22Rv1 (cell line): ENCODE measurements at regions not wholly inside any gene's neighbourhood (a gene's known extent, or its start where the extent isn't known, plus 50 kb on each side); places are given as distances from the start of the nearest gene placed in this dataset.

Source experiments
- H3K27ac ChIP-seq: fragments of 450-650 bp; 2 replicates; pipeline ENCODE4 v1.5.1; 2017
- ZFX ChIP-seq: fragments of 450-650 bp; IDR thresholded peaks from 2 replicates; pipeline ENCODE4 v1.6.1; 2017; ENCODE audit warnings: antibody characterized with exemption, borderline replicate concordance
- TF ChIP-seq, protein P1 (sequence below): fragments of 450-650 bp; IDR thresholded peaks from 2 replicates; pipeline ENCODE4 v1.5.1; 2017; ENCODE audit warnings: mild to moderate bottlenecking

DNA sequence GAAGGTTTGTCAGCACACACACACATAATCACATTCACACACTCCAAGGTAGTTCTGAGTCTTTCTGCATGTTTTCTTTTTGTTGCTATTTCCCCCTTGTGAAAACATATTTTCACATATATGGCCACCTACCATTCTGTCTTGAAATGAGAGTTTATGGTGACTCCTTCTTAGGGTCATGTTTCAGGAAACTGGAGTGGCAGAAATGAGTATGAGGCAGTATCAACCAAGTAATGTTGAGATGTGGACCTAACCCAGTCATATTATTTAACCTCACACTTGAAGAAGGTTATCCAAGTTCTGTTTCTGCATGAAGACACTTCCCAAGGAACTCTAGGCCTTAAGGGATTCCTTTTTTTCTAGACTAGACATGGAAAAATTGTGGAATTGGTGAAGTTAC is 481.4 kb downstream of the ETS1 start:
- H3K27ac ChIP-seq = no peak overlapping the region
- no peak for TF ChIP-seq ZFX
- TF ChIP-seq, protein P1, sequence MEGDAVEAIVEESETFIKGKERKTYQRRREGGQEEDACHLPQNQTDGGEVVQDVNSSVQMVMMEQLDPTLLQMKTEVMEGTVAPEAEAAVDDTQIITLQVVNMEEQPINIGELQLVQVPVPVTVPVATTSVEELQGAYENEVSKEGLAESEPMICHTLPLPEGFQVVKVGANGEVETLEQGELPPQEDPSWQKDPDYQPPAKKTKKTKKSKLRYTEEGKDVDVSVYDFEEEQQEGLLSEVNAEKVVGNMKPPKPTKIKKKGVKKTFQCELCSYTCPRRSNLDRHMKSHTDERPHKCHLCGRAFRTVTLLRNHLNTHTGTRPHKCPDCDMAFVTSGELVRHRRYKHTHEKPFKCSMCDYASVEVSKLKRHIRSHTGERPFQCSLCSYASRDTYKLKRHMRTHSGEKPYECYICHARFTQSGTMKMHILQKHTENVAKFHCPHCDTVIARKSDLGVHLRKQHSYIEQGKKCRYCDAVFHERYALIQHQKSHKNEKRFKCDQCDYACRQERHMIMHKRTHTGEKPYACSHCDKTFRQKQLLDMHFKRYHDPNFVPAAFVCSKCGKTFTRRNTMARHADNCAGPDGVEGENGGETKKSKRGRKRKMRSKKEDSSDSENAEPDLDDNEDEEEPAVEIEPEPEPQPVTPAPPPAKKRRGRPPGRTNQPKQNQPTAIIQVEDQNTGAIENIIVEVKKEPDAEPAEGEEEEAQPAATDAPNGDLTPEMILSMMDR = no peak

DNA sequence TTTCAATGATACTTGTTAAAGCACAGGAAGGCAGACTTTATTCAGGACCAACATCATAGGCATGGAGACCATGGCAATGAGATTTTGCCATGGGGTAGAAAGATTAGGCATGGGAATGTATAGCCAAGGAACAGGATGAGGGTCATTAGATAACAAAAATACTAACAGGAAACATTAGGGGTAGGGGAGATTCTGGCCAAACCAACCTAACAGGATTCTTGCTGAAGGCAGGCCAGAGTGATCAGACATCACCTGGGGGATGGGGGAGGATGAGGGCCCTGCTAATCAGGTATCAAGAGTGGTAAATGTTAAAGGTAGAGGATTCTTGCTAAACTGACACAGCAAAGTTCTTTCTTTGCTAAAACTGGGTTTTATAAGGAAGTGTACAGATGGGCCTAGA is 481.8 kb downstream of the ETS1 start:
- H3K27ac ChIP-seq = no peak overlapping the region
- TF ChIP-seq, protein P1 = no peak
- TF ChIP-seq ZFX = no peak

GRCh38 chr11:128103278-128103873 is 484.0 kb downstream of the ETS1 start:
- TF ChIP-seq ZFX = no peak
- TF ChIP-seq, protein P1 = no peak

DNA sequence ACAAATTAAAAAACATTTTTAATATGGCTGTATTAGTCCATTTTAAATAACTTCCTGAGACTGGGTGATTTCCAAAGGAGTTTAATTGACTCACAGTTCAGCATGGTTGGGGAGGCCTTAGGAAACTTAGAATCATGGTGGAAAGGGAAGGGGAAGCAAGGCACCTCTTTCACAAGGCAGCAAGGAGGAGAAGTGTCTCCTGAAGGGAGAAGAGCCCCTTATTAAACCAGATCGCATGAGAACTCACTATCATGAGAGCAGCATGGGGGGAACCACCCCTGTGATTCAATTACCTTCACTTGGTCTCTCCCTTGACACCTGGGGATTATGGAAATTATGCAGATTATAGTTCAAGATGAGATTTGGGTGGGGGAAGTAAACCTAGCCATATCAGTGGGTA is 488.6 kb downstream of the ETS1 start:
- no peak overlapping the region for H3K27ac ChIP-seq
- no peak for TF ChIP-seq ZFX
- TF ChIP-seq, protein P1 = no peak

More at GRCh38 chr11:128103278-128103873, 484.0 kb downstream of the ETS1 start:
- H3K27ac ChIP-seq = no peak overlapping the region

DNA sequence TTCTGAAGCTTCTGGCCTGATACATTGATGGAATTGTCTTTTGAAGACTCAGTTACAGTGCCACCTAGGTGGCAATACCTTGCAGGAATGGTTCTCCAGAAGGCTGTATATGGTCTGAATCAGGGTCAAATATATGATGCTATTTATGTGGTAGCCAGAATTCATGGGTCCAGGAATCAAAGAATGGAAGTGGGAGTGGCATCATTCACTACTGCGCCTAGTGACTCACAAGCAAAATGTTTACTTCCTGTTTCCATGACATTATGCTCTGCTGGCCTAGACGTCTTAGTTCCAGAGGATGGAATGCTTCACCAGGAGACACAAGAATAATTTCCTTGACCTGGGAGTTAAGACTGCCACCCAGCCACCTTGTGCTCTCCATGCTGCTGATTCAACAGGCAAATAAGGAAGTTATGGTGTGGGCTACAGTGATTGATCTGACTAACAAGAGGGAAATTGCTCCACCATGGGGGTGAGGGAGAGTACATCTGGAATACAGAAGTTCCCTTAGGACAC is 491.8 kb downstream of the ETS1 start:
- no peak overlapping the region for H3K27ac ChIP-seq
- TF ChIP-seq, protein P1 = peak; percentile 25; the same call in 1 of the 2 replicates
- no peak for TF ChIP-seq ZFX

- no peak overlapping the region for H3K27ac ChIP-seq
- no peak for TF ChIP-seq ZFX
- TF ChIP-seq, protein P1 = no peak
Measured at GRCh38 chr11:128093689-128094088, 493.7 kb downstream of the ETS1 start.

DNA sequence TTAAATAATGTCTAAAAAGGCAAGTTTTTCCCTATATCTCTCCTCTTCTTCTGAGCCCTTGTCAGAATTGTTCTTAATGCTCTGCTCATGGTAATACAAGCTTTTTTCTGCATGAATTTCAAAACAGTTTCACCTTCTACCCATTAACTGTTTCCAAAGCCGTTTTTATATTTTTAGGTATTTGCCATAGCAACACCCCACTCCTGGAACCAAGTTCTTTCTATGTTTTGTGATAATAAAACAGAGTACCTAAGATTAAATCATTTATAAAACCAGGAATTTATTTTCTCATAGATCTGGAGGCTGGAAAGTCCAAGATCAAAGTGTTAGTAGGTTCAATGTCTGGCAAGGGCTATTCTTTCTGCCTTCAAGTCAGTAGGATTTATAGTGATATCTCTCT is 497.4 kb downstream of the ETS1 start:
- no peak for TF ChIP-seq ZFX
- TF ChIP-seq, protein P1 = no peak
- H3K27ac ChIP-seq = no peak overlapping the region
